ENCODE measurements at regions not wholly inside any gene's neighbourhood (a gene's known extent, or its start where the extent isn't known, plus 50 kb on each side); places are given as distances from the start of the nearest gene placed in this dataset.

- TF ChIP-seq EZH2 (IDR thresholded peaks at IDR 0.05) (no peak), POLR2AphosphoS5 (IDR thresholded peaks at IDR 0.05; ENCODE audit: borderline replicate concordance, low read depth, low read length) (no peak), FOXP2 (optimal IDR thresholded peaks at IDR 0.05; ENCODE audit: control extremely low read depth, extremely low read length, insufficient read depth) (no peak)
Measured at GRCh38 chr7:68862736-68863135, 735.5 kb upstream of the AUTS2 start.
